AG04450 (cell line): ENCODE measurements at regions not wholly inside any gene's neighbourhood (a gene's known extent, or its start where the extent isn't known, plus 50 kb on each side); places are given as distances from the start of the nearest gene placed in this dataset.

Source experiments
- CTCF ChIA-PET: fragments of 300-600, 350-600 bp; formaldehyde crosslinking; extraction: SDS; loops from one replicate; lab custom pipeline; 2022; ENCODE audit warnings: antibody characterized with exemption, inconsistent platforms; lab: Charles Lee
- POLR2A ChIA-PET: fragments of 350-600 bp; formaldehyde crosslinking; extraction: SDS; loops from one replicate; lab custom pipeline; 2021; ENCODE audit warnings: antibody characterized with exemption, inconsistent platforms; lab: Yijun Ruan, JAX
- DNase-seq: peaks from one replicate; pipeline ENCODE4 v3.0.0-alpha.2; 2011; ENCODE audit warnings: low read depth, low spot score
- H3K27ac ChIP-seq: one replicate; pipeline ENCODE4 v1.5.1; 2012; ENCODE audit warnings: low read depth, low read length, control low read depth
- H3K27me3 ChIP-seq: one replicate; pipeline ENCODE4 v1.6.0; 2012; ENCODE audit warnings: low read length; ENCODE audit not compliant: control insufficient read depth, insufficient read depth
- H3K4me3 ChIP-seq: 2 replicates; pipeline ENCODE4 v1.5.1; 2011; ENCODE audit warnings: mild to moderate bottlenecking, low read depth, low read length, control low read depth
- H3K9me3 ChIP-seq: 2 replicates; pipeline ENCODE4 v1.5.1; 2012; ENCODE audit warnings: low read length; ENCODE audit not compliant: control insufficient read depth, insufficient read depth
- CTCF ChIP-seq: IDR thresholded peaks from 2 replicates; pipeline ENCODE4 v1.5.1; 2011; ENCODE audit warnings: low read depth, low read length, control low read depth, inconsistent platforms

GRCh38 chr6:147930745-147931144 is 411.9 kb upstream of the SASH1 start:
- Histone ChIP-seq H3K27me3 (no peaks in the 10 kb centered on the region), H3K9me3 (no peaks in the 10 kb centered on the region), H3K27ac (no peak overlapping the region), H3K4me3 (no peak overlapping the region)
- no peak for TF ChIP-seq CTCF
- no peak for DNase-seq
- CTCF ChIA-PET = no interaction called here
- POLR2A ChIA-PET = no interaction called here

GRCh38 chr6:147933224-147933623 is 409.4 kb upstream of the SASH1 start:
- H3K27me3 ChIP-seq = no peaks in the 10 kb centered on the region
- no peaks in the 10 kb centered on the region for H3K9me3 ChIP-seq
- ChIA-PET CTCF (no interaction called here), POLR2A (no interaction called here)
- no peak for DNase-seq
- H3K27ac ChIP-seq = no peak overlapping the region
- no peak overlapping the region for H3K4me3 ChIP-seq
- no peak for TF ChIP-seq CTCF

- H3K4me3 ChIP-seq = no peak overlapping the region
- H3K9me3 ChIP-seq = no peaks in the 10 kb centered on the region
- H3K27me3 ChIP-seq = no peaks in the 10 kb centered on the region
- no peak for DNase-seq
- ChIA-PET CTCF (interaction anchor here (0.6 kb wide), 1 partner anchor 60 kb away, joined by 6 read pairs; no protein-coding TSS in a partner anchor), POLR2A (no interaction called here)
- H3K27ac ChIP-seq = no peak overlapping the region
- no peak for TF ChIP-seq CTCF
These were observed 407.0 kb upstream of the SASH1 start for GRCh38 chr6:147935656-147936055.

- no peak overlapping the region for H3K4me3 ChIP-seq
- no peak for TF ChIP-seq CTCF
- no peak overlapping the region for H3K27ac ChIP-seq
- ChIA-PET CTCF (no interaction called here), POLR2A (no interaction called here)
- H3K9me3 ChIP-seq = no peaks in the 10 kb centered on the region
- no peak for DNase-seq
- no peaks in the 10 kb centered on the region for H3K27me3 ChIP-seq
These were observed 405.8 kb upstream of the SASH1 start for GRCh38 chr6:147936703-147937470.

GRCh38 chr6:147941143-147941542 is 401.5 kb upstream of the SASH1 start:
- Histone ChIP-seq H3K9me3 (no peaks in the 10 kb centered on the region), H3K27me3 (peaks cover 3% of the 10 kb centered on the region), H3K27ac (no peak overlapping the region), H3K4me3 (no peak overlapping the region)
- ChIA-PET POLR2A (no interaction called here), CTCF (no interaction called here)
- no peak for TF ChIP-seq CTCF
- no peak for DNase-seq
